HAP-1 (cell line): ENCODE measurements at regions not wholly inside any gene's neighbourhood (a gene's known extent, or its start where the extent isn't known, plus 50 kb on each side); places are given as distances from the start of the nearest gene placed in this dataset.
"Not testable (repeated sequence)": the region's sequence is repeated elsewhere in the genome, so short reads cannot be mapped to it uniquely, and the experiment has no call there.

Experiments used
- DNase-seq, 2 experiments: peaks; one replicate each; pipeline ENCODE4 v3.0.0-alpha.2; 2016 to 2020; ENCODE audit warnings: low spot score in 2 of 2
- H3K27me3 ChIP-seq: fragments of 250-450 bp; sonication (Bioruptor Pico); 2 replicates; pipeline ENCODE4 v1.5.1; 2020; ENCODE audit warnings: low read depth, mild to moderate bottlenecking, moderate library complexity
- H3K36me3 ChIP-seq: fragments of 250-450 bp; sonication (Bioruptor Pico); replicated peaks from 2 replicates; pipeline ENCODE4 v1.5.1; 2020; ENCODE audit warnings: mild to moderate bottlenecking
- H3K4me1 ChIP-seq: fragments of 250-450 bp; sonication (Bioruptor Pico); 2 replicates; pipeline ENCODE4 v1.5.1; 2020; ENCODE audit warnings: mild to moderate bottlenecking
- H3K4me3 ChIP-seq: fragments of 250-450 bp; sonication (Bioruptor Pico); 2 replicates; pipeline ENCODE4 v1.5.1; 2020; ENCODE audit warnings: mild to moderate bottlenecking, moderate library complexity
- H3K9me3 ChIP-seq: fragments of 250-450 bp; sonication (Bioruptor Pico); 2 replicates; pipeline ENCODE4 v1.5.1; 2020; ENCODE audit warnings: mild to moderate bottlenecking, moderate library complexity
- in situ Hi-C: fragments of 300-500 bp; cut with MboI; formaldehyde crosslinking; loops from 3 replicates; pipeline ENCODE4 v1.14.3; 2020; ENCODE audit warnings: low sequenced_read_pairs, inconsistent platforms, mixed read lengths

GRCh38 chr21:17119466-17120297, 393.2 kb upstream of the CXADR start:
- DNase-seq = no peak
- in situ Hi-C loops = no loop called here
- peaks cover 5% of the 10 kb centered on the region for H3K27me3 ChIP-seq
- H3K36me3 ChIP-seq = no peaks in the 10 kb centered on the region
- H3K4me3 ChIP-seq = no peak overlapping the region
- H3K4me1 ChIP-seq = no peaks in the 10 kb centered on the region
- H3K9me3 ChIP-seq = no peaks in the 10 kb centered on the region

GRCh38 chr21:17127395-17127794, 385.4 kb upstream of the CXADR start:
- H3K27me3 ChIP-seq, DNase-seq, H3K36me3 ChIP-seq, in situ Hi-C loops, H3K4me1 ChIP-seq, H3K9me3 ChIP-seq, H3K4me3 ChIP-seq: not testable (repeated sequence)

- DNase-seq = no peak
- Histone ChIP-seq H3K36me3 (no peaks in the 10 kb centered on the region), H3K27me3 (no peaks in the 10 kb centered on the region), H3K4me1 (no peaks in the 10 kb centered on the region), H3K9me3 (no peaks in the 10 kb centered on the region), H3K4me3 (no peak overlapping the region)
- in situ Hi-C loops = no loop called here
Measured at GRCh38 chr21:17128132-17128531, 384.7 kb upstream of the CXADR start.

- H3K4me3 ChIP-seq, DNase-seq, H3K9me3 ChIP-seq, H3K36me3 ChIP-seq, H3K4me1 ChIP-seq, H3K27me3 ChIP-seq, in situ Hi-C loops: not testable (repeated sequence)
Measured at GRCh38 chr21:17139159-17139558, 373.7 kb upstream of the CXADR start.

- H3K27me3 ChIP-seq = peaks cover 7% of the 10 kb centered on the region; the same call in 1 of the 2 replicates
- no peaks in the 10 kb centered on the region for H3K9me3 ChIP-seq
- H3K36me3 ChIP-seq = no peaks in the 10 kb centered on the region
- no peak overlapping the region for H3K4me3 ChIP-seq
- no peak for DNase-seq
- in situ Hi-C loops = no loop called here
- H3K4me1 ChIP-seq = no peaks in the 10 kb centered on the region
Measured at GRCh38 chr21:17139696-17140095, 373.1 kb upstream of the CXADR start.

GRCh38 chr21:17146426-17146825, 366.4 kb upstream of the CXADR start:
- Histone ChIP-seq H3K4me1 (no peaks in the 10 kb centered on the region), H3K27me3 (peaks cover 8% of the 10 kb centered on the region; the same call in 1 of the 2 replicates), H3K4me3 (no peak overlapping the region), H3K9me3 (no peaks in the 10 kb centered on the region), H3K36me3 (no peaks in the 10 kb centered on the region)
- in situ Hi-C loops = no loop called here
- DNase-seq = no peak

GRCh38 chr21:17159697-17160096, 353.1 kb upstream of the CXADR start:
- DNase-seq = no peak
- H3K36me3 ChIP-seq = no peaks in the 10 kb centered on the region
- H3K4me1 ChIP-seq = no peaks in the 10 kb centered on the region
- in situ Hi-C loops = no loop called here
- no peaks in the 10 kb centered on the region for H3K9me3 ChIP-seq
- no peak overlapping the region for H3K4me3 ChIP-seq
- H3K27me3 ChIP-seq = no peaks in the 10 kb centered on the region

- H3K4me3 ChIP-seq = no peak overlapping the region
- no peaks in the 10 kb centered on the region for H3K9me3 ChIP-seq
- no peaks in the 10 kb centered on the region for H3K36me3 ChIP-seq
- no peak for DNase-seq
- no peaks in the 10 kb centered on the region for H3K4me1 ChIP-seq
- in situ Hi-C loops = no loop called here
- H3K27me3 ChIP-seq = no peaks in the 10 kb centered on the region
Measured at GRCh38 chr21:17185674-17186073, 327.2 kb upstream of the CXADR start.

GRCh38 chr21:17189963-17190362, 322.9 kb upstream of the CXADR start:
- no peaks in the 10 kb centered on the region for H3K4me1 ChIP-seq
- no peak for DNase-seq
- in situ Hi-C loops = no loop called here
- H3K9me3 ChIP-seq = no peaks in the 10 kb centered on the region
- no peak overlapping the region for H3K4me3 ChIP-seq
- H3K36me3 ChIP-seq = no peaks in the 10 kb centered on the region
- no peaks in the 10 kb centered on the region for H3K27me3 ChIP-seq

GRCh38 chr21:17191346-17191993, 321.4 kb upstream of the CXADR start:
- H3K4me3 ChIP-seq = no peak overlapping the region
- in situ Hi-C loops = no loop called here
- no peaks in the 10 kb centered on the region for H3K27me3 ChIP-seq
- no peaks in the 10 kb centered on the region for H3K4me1 ChIP-seq
- DNase-seq = no peak
- H3K9me3 ChIP-seq = no peaks in the 10 kb centered on the region
- no peaks in the 10 kb centered on the region for H3K36me3 ChIP-seq

GRCh38 chr21:17195351-17195750, 317.5 kb upstream of the CXADR start:
- in situ Hi-C loops = no loop called here
- no peak for DNase-seq
- Histone ChIP-seq H3K9me3 (no peaks in the 10 kb centered on the region), H3K27me3 (no peaks in the 10 kb centered on the region), H3K4me3 (no peak overlapping the region), H3K36me3 (no peaks in the 10 kb centered on the region), H3K4me1 (no peaks in the 10 kb centered on the region)

- H3K9me3 ChIP-seq = no peaks in the 10 kb centered on the region
- in situ Hi-C loops = no loop called here
- no peak for DNase-seq
- H3K4me1 ChIP-seq = no peaks in the 10 kb centered on the region
- H3K4me3 ChIP-seq = no peak overlapping the region
- H3K27me3 ChIP-seq = no peaks in the 10 kb centered on the region
- no peaks in the 10 kb centered on the region for H3K36me3 ChIP-seq
Measured at GRCh38 chr21:17195976-17196375, 316.9 kb upstream of the CXADR start.

GRCh38 chr21:17196623-17197022, 316.2 kb upstream of the CXADR start:
- in situ Hi-C loops = no loop called here
- Histone ChIP-seq H3K9me3 (no peaks in the 10 kb centered on the region), H3K4me1 (no peaks in the 10 kb centered on the region), H3K36me3 (no peaks in the 10 kb centered on the region), H3K27me3 (no peaks in the 10 kb centered on the region), H3K4me3 (no peak overlapping the region)
- no peak for DNase-seq

- no peak for DNase-seq
- no peaks in the 10 kb centered on the region for H3K36me3 ChIP-seq
- H3K9me3 ChIP-seq = no peaks in the 10 kb centered on the region
- in situ Hi-C loops = no loop called here
- no peaks in the 10 kb centered on the region for H3K4me1 ChIP-seq
- H3K27me3 ChIP-seq = no peaks in the 10 kb centered on the region
- no peak overlapping the region for H3K4me3 ChIP-seq
Measured at GRCh38 chr21:17197996-17198395, 314.8 kb upstream of the CXADR start.
